Neural cell (in vitro differentiated cells): ENCODE measurements at regions not wholly inside any gene's neighbourhood (a gene's known extent, or its start where the extent isn't known, plus 50 kb on each side); places are given as distances from the start of the nearest gene placed in this dataset.

Source experiments
- H2AFZ ChIP-seq: fragments of 200-600, 300-800 bp; sonication (generic), shearing (Covaris generic); 2 replicates; pipeline ENCODE4 v1.6.0; 2014; ENCODE audit warnings: low read depth, mild to moderate bottlenecking, antibody characterized with exemption, low read length, moderate library complexity
- H3F3A ChIP-seq: fragments of 200-600 bp; shearing (Covaris generic); 2 replicates; pipeline ENCODE4 v1.6.1; 2016; ENCODE audit warnings: mild to moderate bottlenecking, moderate library complexity, mixed read lengths, antibody characterized with exemption, low read length; ENCODE audit not compliant: insufficient read depth, poor library complexity, severe bottlenecking
- H3K27ac ChIP-seq: fragments of 200-600, 300-800 bp; sonication (generic), shearing (Covaris generic); 2 replicates; pipeline ENCODE4 v1.5.1; 2014; ENCODE audit warnings: mild to moderate bottlenecking, low read length, moderate library complexity
- H3K27me3 ChIP-seq: fragments of 300-800, 200-600 bp; sonication (generic), shearing (Covaris generic); 2 replicates; pipeline ENCODE4 v1.6.0; 2014; ENCODE audit warnings: mild to moderate bottlenecking, low read depth, low read length, moderate library complexity; ENCODE audit not compliant: insufficient read depth
- H3K36me3 ChIP-seq: fragments of 300-800, 200-600 bp; sonication (generic), shearing (Covaris generic); 2 replicates; pipeline ENCODE4 v1.5.1; 2014; ENCODE audit warnings: mild to moderate bottlenecking, antibody characterized with exemption, low read length, moderate library complexity; ENCODE audit not compliant: insufficient read depth
- H3K4me2 ChIP-seq: fragments of 300-800, 200-600 bp; sonication (generic), shearing (Covaris generic); 2 replicates; pipeline ENCODE4 v1.6.0; 2014; ENCODE audit warnings: mild to moderate bottlenecking, low read length
- H3K4me3 ChIP-seq: fragments of 300-800, 200-600 bp; sonication (generic), shearing (Covaris generic); 2 replicates; pipeline ENCODE4 v1.5.1; 2014; ENCODE audit warnings: mild to moderate bottlenecking, low read length, moderate library complexity
- H3K79me2 ChIP-seq: fragments of 200-600 bp; shearing (Covaris generic); replicated peaks from 2 replicates; pipeline ENCODE4 v1.6.0; 2014; ENCODE audit warnings: mild to moderate bottlenecking, low read length, moderate library complexity; ENCODE audit not compliant: insufficient read depth
- H3K9ac ChIP-seq: fragments of 300-800, 200-600 bp; sonication (generic), shearing (Covaris generic); 2 replicates; pipeline ENCODE4 v1.6.1; 2016; ENCODE audit warnings: mild to moderate bottlenecking, low read length, mixed read lengths
- H3K9me2 ChIP-seq: fragments of 200-600 bp; shearing (Covaris generic); 2 replicates; pipeline ENCODE4 v1.6.1; 2016; ENCODE audit warnings: mild to moderate bottlenecking, low read length, mixed read lengths; ENCODE audit not compliant: insufficient read depth
- H3K9me3 ChIP-seq: fragments of 200-600, 300-800 bp; sonication (generic), shearing (Covaris generic); 2 replicates; pipeline ENCODE4 v1.6.1; 2016; ENCODE audit warnings: mild to moderate bottlenecking, mixed run types, low read length, moderate library complexity, mixed read lengths
- H4K20me1 ChIP-seq: fragments of 200-600 bp; shearing (Covaris generic); 2 replicates; pipeline ENCODE4 v1.6.1; 2016; ENCODE audit warnings: mild to moderate bottlenecking, mixed run types; ENCODE audit not compliant: insufficient read depth
- CTCF ChIP-seq: fragments of 450-650 bp; IDR thresholded peaks from 2 replicates; pipeline ENCODE4 v1.5.1; 2014; ENCODE audit warnings: antibody characterized with exemption, mild to moderate bottlenecking, moderate library complexity; ENCODE audit not compliant: poor library complexity, severe bottlenecking
- EP300 ChIP-seq: fragments of 450-650 bp; conservative IDR thresholded peaks from 2 replicates; pipeline ENCODE4 v1.6.1; 2014; ENCODE audit warnings: antibody characterized with exemption, mild to moderate bottlenecking, moderate library complexity; ENCODE audit not compliant: poor library complexity, severe bottlenecking
- EZH2 ChIP-seq: fragments of 200-600, 300-800 bp; shearing (Covaris generic), sonication (generic); IDR thresholded peaks from 2 replicates; pipeline ENCODE4 v1.6.1; 2014; ENCODE audit warnings: antibody characterized with exemption, low read length, borderline replicate concordance, mild to moderate bottlenecking; ENCODE audit not compliant: insufficient read depth, poor library complexity, severe bottlenecking
- MXI1 ChIP-seq: fragments of 450-650 bp; conservative IDR thresholded peaks from 2 replicates; pipeline ENCODE4 v1.6.1; 2014; ENCODE audit warnings: antibody characterized with exemption, mild to moderate bottlenecking; ENCODE audit not compliant: poor library complexity, severe bottlenecking
- POLR2AphosphoS5 ChIP-seq: IDR thresholded peaks from 2 replicates; pipeline ENCODE4 v1.6.1; 2012
- RAD21 ChIP-seq: fragments of 450-650 bp; conservative IDR thresholded peaks from 2 replicates; pipeline ENCODE4 v1.6.1; 2014; ENCODE audit warnings: antibody characterized with exemption, mild to moderate bottlenecking, moderate library complexity
- REST ChIP-seq: IDR thresholded peaks from 2 replicates; pipeline ENCODE4 v1.6.1; 2012; ENCODE audit warnings: borderline replicate concordance
- SMC3 ChIP-seq: fragments of 450-650 bp; conservative IDR thresholded peaks from 2 replicates; pipeline ENCODE4 v1.6.1; 2014; ENCODE audit warnings: antibody characterized with exemption, mild to moderate bottlenecking, moderate library complexity; ENCODE audit not compliant: poor library complexity
- TAF1 ChIP-seq: IDR thresholded peaks from 2 replicates; pipeline ENCODE4 v1.6.1; 2012; ENCODE audit warnings: low read depth

- Histone ChIP-seq H3K27ac (peak overlapping the region; percentile 63), H3K9ac (no peak overlapping the region), H3K4me2 (peak overlapping the region; percentile 11), H3K36me3 (no peaks in the 10 kb centered on the region), H3K9me3 (no peaks in the 10 kb centered on the region), H3K4me3 (no peak overlapping the region), H3K9me2 (no peaks in the 10 kb centered on the region), H3K79me2 (no peaks in the 10 kb centered on the region), H3K27me3 (no peaks in the 10 kb centered on the region), H4K20me1 (no peaks in the 10 kb centered on the region), H3F3A (no peaks in the 10 kb centered on the region), H2AFZ (no peak overlapping the region)
- peak; percentile 59 for TF ChIP-seq EP300
- TF ChIP-seq SMC3, result no peak
These were observed 65.4 kb upstream of the GK2 start for GRCh38 chr4:79473439-79473724.

- H3K4me3 ChIP-seq, result no peak overlapping the region
- no peaks in the 10 kb centered on the region for H3K27me3 ChIP-seq
- no peak overlapping the region for H3K4me2 ChIP-seq
- no peak for TF ChIP-seq CTCF
- TF ChIP-seq REST, result no peak
- no peak for TF ChIP-seq MXI1
- TF ChIP-seq SMC3, result no peak
- no peaks in the 10 kb centered on the region for H3F3A ChIP-seq
- H2AFZ ChIP-seq, result no peak overlapping the region
- no peaks in the 10 kb centered on the region for H4K20me1 ChIP-seq
- no peaks in the 10 kb centered on the region for H3K36me3 ChIP-seq
- H3K79me2 ChIP-seq, result no peaks in the 10 kb centered on the region
- H3K27ac ChIP-seq, result peak overlapping the region; percentile 63
- H3K9me3 ChIP-seq, result no peaks in the 10 kb centered on the region
- H3K9ac ChIP-seq, result peak overlapping the region; percentile 2
- H3K9me2 ChIP-seq, result no peaks in the 10 kb centered on the region
These were observed 64.8 kb upstream of the GK2 start for GRCh38 chr4:79472693-79473438.

DNA sequence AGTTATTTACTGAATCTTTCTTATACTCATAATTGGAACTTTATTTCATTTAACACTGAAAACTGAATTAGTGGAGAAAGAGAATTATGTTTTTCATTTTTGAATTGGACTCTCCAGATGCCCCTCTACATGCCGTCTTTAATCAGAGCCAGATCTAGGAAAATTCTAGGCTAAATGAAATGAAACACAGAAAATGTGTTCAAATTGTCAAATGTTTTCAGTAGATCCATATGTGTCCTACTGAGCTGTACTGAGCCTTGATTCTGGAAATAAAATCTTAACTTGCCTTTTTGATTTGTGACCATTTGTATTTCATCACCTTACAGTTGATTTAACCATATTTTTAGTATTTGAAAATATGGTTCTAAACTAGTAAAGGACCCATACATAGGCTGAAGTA is 64.0 kb upstream of the GK2 start:
- Histone ChIP-seq H4K20me1 (no peaks in the 10 kb centered on the region), H3F3A (no peaks in the 10 kb centered on the region), H3K27ac (no peak overlapping the region), H3K9me3 (no peaks in the 10 kb centered on the region), H3K9me2 (no peaks in the 10 kb centered on the region), H3K4me3 (no peak overlapping the region), H3K9ac (no peak overlapping the region), H3K36me3 (no peaks in the 10 kb centered on the region), H2AFZ (no peak overlapping the region), H3K79me2 (no peaks in the 10 kb centered on the region), H3K27me3 (no peaks in the 10 kb centered on the region), H3K4me2 (no peak overlapping the region)
- TF ChIP-seq SMC3, result no peak
- no peak for TF ChIP-seq MXI1
- no peak for TF ChIP-seq TAF1
- TF ChIP-seq CTCF, result no peak
- TF ChIP-seq POLR2AphosphoS5, result no peak
- TF ChIP-seq EP300, result no peak
- TF ChIP-seq RAD21, result no peak
- TF ChIP-seq EZH2, result no peak
- TF ChIP-seq REST, result no peak
